Colonic mucosa (tissue), 4 donors: ENCODE measurements at regions not wholly inside any gene's neighbourhood (a gene's known extent, or its start where the extent isn't known, plus 50 kb on each side); places are given as distances from the start of the nearest gene placed in this dataset.
"Not testable (repeated sequence)": the region's sequence is repeated elsewhere in the genome, so short reads cannot be mapped to it uniquely, and the experiment has no call there.

Source experiments
- DNase-seq: peaks from one replicate; pipeline ENCODE4 v3.0.0-alpha.2; 2020
- H3K27ac ChIP-seq: fragments of 200-600 bp; one replicate; pipeline ENCODE4 v1.8.0; 2021
- H3K27me3 ChIP-seq: fragments of 200-600 bp; one replicate; pipeline ENCODE4 v1.8.0; 2021
- H3K36me3 ChIP-seq: fragments of 200-600 bp; one replicate; pipeline ENCODE4 v1.8.0; 2021
- H3K4me1 ChIP-seq: fragments of 200-600 bp; one replicate; pipeline ENCODE4 v1.8.0; 2021; ENCODE audit warnings: mild to moderate bottlenecking
- H3K4me3 ChIP-seq: fragments of 200-600 bp; one replicate; pipeline ENCODE4 v1.8.0; 2021
- H3K9ac ChIP-seq, 2 donors: one replicate each; pipeline ENCODE4 v1.7.0; 2013; ENCODE audit warnings: control low read depth in 2 of 2, low read depth in 2 of 2, low read length in 2 of 2
- H3K9me3 ChIP-seq: fragments of 200-600 bp; one replicate; pipeline ENCODE4 v1.8.0; 2021
- CTCF ChIP-seq: fragments of 200-600 bp; IDR thresholded peaks from one replicate; pipeline ENCODE4 v1.8.0; 2022; ENCODE audit warnings: antibody characterized with exemption, mild to moderate bottlenecking
- intact Hi-C: fragments of 100-400 bp; cut with DNase I; formaldehyde crosslinking; loops from one replicate; pipeline ENCODE4 v1.14.1; 2022
- donor health status: healthy.
- donor health status: DM: no; HTN: no; CAD: no.
- donor health status: DM: no; HTN: no; CAD: no.

- intact Hi-C loops = no loop called here
- TF ChIP-seq CTCF = no peak
- H3K27ac ChIP-seq = no peak overlapping the region
- no peak overlapping the region for H3K9ac ChIP-seq
- H3K9me3 ChIP-seq = no peaks in the 10 kb centered on the region
- no peaks in the 10 kb centered on the region for H3K36me3 ChIP-seq
- no peak for DNase-seq
- no peaks in the 10 kb centered on the region for H3K27me3 ChIP-seq
- H3K4me1 ChIP-seq = no peaks in the 10 kb centered on the region
- no peak overlapping the region for H3K4me3 ChIP-seq
These were observed 167.3 kb downstream of the SUDS3 start for GRCh38 chr12:118543651-118544050.

- no peak for TF ChIP-seq CTCF
- no peak for DNase-seq
- intact Hi-C loops = no loop called here
These were observed 168.2 kb downstream of the SUDS3 start for GRCh38 chr12:118544569-118544968.

DNA sequence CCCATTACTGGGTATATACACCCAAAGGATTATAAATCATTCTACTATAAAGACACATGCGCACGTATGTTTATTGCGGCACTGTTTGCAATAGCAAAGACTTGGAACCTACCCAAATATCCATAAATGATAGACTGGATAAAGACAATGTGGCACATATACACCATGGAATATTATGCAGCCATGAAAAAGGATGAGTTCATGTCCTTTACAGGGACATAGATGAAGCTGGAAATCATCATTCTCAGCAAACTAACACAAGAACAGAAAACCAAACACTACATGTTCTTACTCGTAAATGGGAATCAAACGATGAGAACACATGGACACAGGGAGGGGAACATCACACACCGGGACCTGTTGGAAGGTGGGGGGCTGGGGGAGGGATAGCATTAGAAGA is 171.3 kb downstream of the SUDS3 start:
- H3K4me1 ChIP-seq, H3K27me3 ChIP-seq, H3K9ac ChIP-seq, intact Hi-C loops, H3K27ac ChIP-seq, DNase-seq, H3K9me3 ChIP-seq, H3K4me3 ChIP-seq, H3K36me3 ChIP-seq: not testable (repeated sequence)

More at GRCh38 chr12:118544569-118544968, 168.2 kb downstream of the SUDS3 start:
- H3K4me3 ChIP-seq = no peak overlapping the region
- no peaks in the 10 kb centered on the region for H3K4me1 ChIP-seq
- H3K9ac ChIP-seq = no peak overlapping the region
- no peak overlapping the region for H3K27ac ChIP-seq
- H3K36me3 ChIP-seq = no peaks in the 10 kb centered on the region
- H3K27me3 ChIP-seq = no peaks in the 10 kb centered on the region
- H3K9me3 ChIP-seq = no peaks in the 10 kb centered on the region

DNA sequence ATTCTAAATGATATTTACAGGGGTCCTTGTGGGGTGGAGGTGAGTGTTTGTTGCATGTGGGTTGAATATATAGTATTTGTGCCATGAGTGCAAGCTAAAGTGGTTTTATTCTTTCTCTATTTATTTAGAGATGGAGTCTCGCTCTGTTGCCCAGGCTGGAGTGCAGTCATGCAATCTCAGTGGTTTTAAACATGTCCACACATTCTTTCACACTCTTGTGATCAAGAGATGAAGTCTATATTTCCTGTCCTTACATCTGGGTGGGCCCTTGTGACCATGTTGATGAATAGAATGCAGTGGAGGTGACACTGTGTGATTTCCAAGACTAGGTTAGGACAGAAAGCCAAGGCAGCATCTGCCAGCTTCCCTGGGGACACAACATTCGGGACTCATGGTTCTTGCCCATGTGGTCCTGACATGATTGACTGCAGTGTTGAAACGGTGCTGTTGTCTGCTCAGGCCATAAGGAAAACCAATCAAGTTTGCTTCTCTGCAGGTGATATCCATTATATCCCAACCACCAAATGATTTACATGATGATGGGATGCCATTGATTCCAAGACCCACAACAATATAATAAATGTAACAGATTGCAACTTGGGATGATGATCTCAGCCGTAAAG is 172.6 kb downstream of the SUDS3 start:
- DNase-seq = no peak
- H3K27ac ChIP-seq = no peak overlapping the region
- no peaks in the 10 kb centered on the region for H3K36me3 ChIP-seq
- no peaks in the 10 kb centered on the region for H3K9me3 ChIP-seq
- no peak for TF ChIP-seq CTCF
- H3K4me3 ChIP-seq = no peak overlapping the region
- no peak overlapping the region for H3K9ac ChIP-seq
- H3K4me1 ChIP-seq = no peaks in the 10 kb centered on the region
- no peaks in the 10 kb centered on the region for H3K27me3 ChIP-seq
- intact Hi-C loops = no loop called here

GRCh38 chr12:118549510-118549980 is 173.2 kb downstream of the SUDS3 start:
- no peak overlapping the region for H3K27ac ChIP-seq
- no peak overlapping the region for H3K9ac ChIP-seq
- no peaks in the 10 kb centered on the region for H3K9me3 ChIP-seq
- TF ChIP-seq CTCF = no peak
- no peak for DNase-seq
- no peaks in the 10 kb centered on the region for H3K36me3 ChIP-seq
- no peaks in the 10 kb centered on the region for H3K4me1 ChIP-seq
- H3K27me3 ChIP-seq = no peaks in the 10 kb centered on the region
- intact Hi-C loops = no loop called here
- no peak overlapping the region for H3K4me3 ChIP-seq

GRCh38 chr12:118553856-118554504 is 177.6 kb downstream of the SUDS3 start:
- Histone ChIP-seq H3K36me3 (no peaks in the 10 kb centered on the region), H3K9me3 (no peaks in the 10 kb centered on the region), H3K4me3 (no peak overlapping the region), H3K27me3 (no peaks in the 10 kb centered on the region), H3K4me1 (no peaks in the 10 kb centered on the region), H3K27ac (no peak overlapping the region), H3K9ac (no peak overlapping the region)
- no peak for DNase-seq
- intact Hi-C loops = no loop called here
- TF ChIP-seq CTCF = no peak
